PFSK-1 (cell line): ENCODE measurements at regions not wholly inside any gene's neighbourhood (a gene's known extent, or its start where the extent isn't known, plus 50 kb on each side); places are given as distances from the start of the nearest gene placed in this dataset.

ENCODE experiments used
- FOXP2 ChIP-seq: optimal IDR thresholded peaks from 2 replicates; pipeline ENCODE3; 2011; ENCODE audit warnings: borderline replicate concordance, control low read depth, inconsistent platforms; ENCODE audit not compliant: insufficient read depth; ENCODE audit errors: extremely low read length, extremely low read depth
- POLR2AphosphoS5 ChIP-seq: IDR thresholded peaks from 2 replicates; pipeline ENCODE4 v1.6.1; 2012; ENCODE audit warnings: low read depth, mild to moderate bottlenecking, control low read depth, low read length, moderate library complexity
- REST ChIP-seq, 2 experiments: IDR thresholded peaks; 2 replicates each; pipeline versions ENCODE4 v1.6.1 to v1.8.0; 2011 to 2012; ENCODE audit warnings: low read depth in 2 of 2, low read length in 2 of 2, control low read depth in 1 of 2, inconsistent platforms in 1 of 2, mild to moderate bottlenecking in 1 of 2, moderate library complexity in 1 of 2; ENCODE audit not compliant: insufficient read depth in 1 of 2
- SIN3A ChIP-seq: IDR thresholded peaks from 2 replicates; pipeline ENCODE4 v1.6.1; 2012; ENCODE audit warnings: mild to moderate bottlenecking, low read length, moderate library complexity, borderline replicate concordance; ENCODE audit not compliant: insufficient read depth
- TAF1 ChIP-seq: IDR thresholded peaks from 2 replicates; pipeline ENCODE4 v1.6.1; 2012; ENCODE audit warnings: low read length, control low read depth, borderline replicate concordance; ENCODE audit not compliant: insufficient read depth

GRCh38 chr4:14644580-14645282, 357.6 kb upstream of the CPEB2 start:
- TF ChIP-seq SIN3A: no peak
- no peak for TF ChIP-seq POLR2AphosphoS5
- TF ChIP-seq TAF1: no peak
- no peak for TF ChIP-seq REST (IDR thresholded peaks at IDR 0.05; ENCODE audit: insufficient read depth in 1 of 2, low read depth in 2 of 2, low read length in 2 of 2)
- no peak for TF ChIP-seq FOXP2

- no peak for TF ChIP-seq TAF1
- no peak for TF ChIP-seq REST (IDR thresholded peaks at IDR 0.05; ENCODE audit: insufficient read depth in 1 of 2, low read depth in 2 of 2, low read length in 2 of 2)
- no peak for TF ChIP-seq FOXP2
- no peak for TF ChIP-seq SIN3A
- TF ChIP-seq POLR2AphosphoS5: no peak
These were observed 355.4 kb upstream of the CPEB2 start for GRCh38 chr4:14646831-14647230.

- TF ChIP-seq SIN3A: no peak
- TF ChIP-seq POLR2AphosphoS5: no peak
- no peak for TF ChIP-seq TAF1
- peak in 1 of 2 experiments; percentile 83; a peak in 2 of 4 replicates for TF ChIP-seq REST (IDR thresholded peaks at IDR 0.05; ENCODE audit: insufficient read depth in 1 of 2, low read depth in 2 of 2, low read length in 2 of 2)
- TF ChIP-seq FOXP2: no peak
These were observed 352.2 kb upstream of the CPEB2 start for GRCh38 chr4:14650127-14650526.

GRCh38 chr4:14652522-14652921, 349.8 kb upstream of the CPEB2 start:
- no peak for TF ChIP-seq POLR2AphosphoS5
- TF ChIP-seq SIN3A: no peak
- TF ChIP-seq FOXP2: no peak
- TF ChIP-seq TAF1: no peak
- TF ChIP-seq REST (IDR thresholded peaks at IDR 0.05; ENCODE audit: insufficient read depth in 1 of 2, low read depth in 2 of 2, low read length in 2 of 2): no peak
